ENCODE measurements at regions not wholly inside any gene's neighbourhood (a gene's known extent, or its start where the extent isn't known, plus 50 kb on each side); places are given as distances from the start of the nearest gene placed in this dataset.
"Not testable (repeated sequence)": the region's sequence is repeated elsewhere in the genome, so short reads cannot be mapped to it uniquely, and the experiment has no call there.

- DNase-seq: no peak
These were observed 304.2 kb downstream of the DNAH5 start for GRCh38 chr5:13640270-13640669.

GRCh38 chr5:13632676-13633075, 311.8 kb downstream of the DNAH5 start:
- DNase-seq: no peak

- no peak for DNase-seq
These were observed 315.3 kb downstream of the DNAH5 start for GRCh38 chr5:13629218-13629617.

DNA sequence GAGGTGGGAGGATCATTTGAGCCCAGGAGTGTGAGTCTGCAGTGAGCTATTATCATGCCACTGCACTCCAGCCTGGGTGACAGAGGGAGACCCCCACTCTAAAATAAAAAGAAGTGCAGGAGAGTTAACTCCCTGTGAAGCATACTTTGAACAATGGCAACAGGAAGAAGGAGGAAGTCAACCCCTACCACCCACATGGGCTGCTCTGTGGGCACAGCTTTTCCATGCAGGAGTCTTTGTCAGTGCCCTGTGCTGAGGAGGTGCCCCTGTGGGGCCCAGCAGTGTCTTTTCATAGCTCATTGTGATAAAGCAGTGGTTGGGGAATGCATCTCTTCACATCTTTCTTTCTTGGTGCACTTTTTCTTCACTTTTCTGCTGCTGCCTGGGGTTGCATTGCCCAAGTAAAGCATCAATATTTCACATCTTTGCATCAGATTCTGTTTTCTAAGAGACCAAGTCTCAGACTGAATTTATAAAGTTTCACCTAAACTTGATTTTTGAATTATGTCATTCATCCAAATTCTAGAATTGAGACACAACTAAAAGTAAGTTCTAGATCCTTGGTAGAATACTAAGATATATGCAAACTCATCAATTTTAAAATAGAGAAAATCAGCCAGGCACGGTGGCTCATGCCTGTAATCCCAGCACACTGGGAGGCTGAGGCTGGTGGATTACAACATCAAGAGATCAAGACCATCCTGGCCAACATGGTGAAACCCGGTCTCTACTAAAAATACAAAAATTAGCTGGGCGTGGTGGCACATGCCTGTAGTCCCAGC, 316.6 kb downstream of the DNAH5 start:
- no peak for DNase-seq

DNA sequence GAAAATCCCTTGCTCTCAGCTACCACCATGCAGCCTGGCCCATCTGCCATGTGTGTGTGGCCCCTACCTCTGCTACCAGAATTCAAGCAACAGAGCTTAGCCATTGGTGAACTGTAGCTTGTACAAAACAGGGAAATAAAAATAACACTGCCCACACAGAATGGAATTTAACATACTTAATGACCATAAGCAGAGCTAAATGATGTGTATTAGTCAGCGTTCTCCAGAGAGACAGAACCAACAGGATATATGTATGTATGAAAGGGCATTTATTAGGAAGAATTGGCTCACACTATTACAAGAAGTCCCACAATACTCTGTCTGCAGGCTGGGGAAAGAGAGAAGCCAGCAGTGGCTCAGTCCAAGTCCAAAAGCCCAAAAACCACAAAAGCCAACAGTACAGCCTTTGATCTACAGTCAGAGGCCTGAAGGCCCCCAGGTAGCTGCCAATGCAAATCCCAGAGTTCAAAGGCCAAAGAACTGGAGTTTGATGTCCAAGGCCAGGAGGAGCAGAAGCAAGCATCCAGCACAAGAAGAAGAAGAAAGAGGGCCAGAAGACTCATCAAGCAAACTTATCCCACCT, 318.8 kb downstream of the DNAH5 start:
- DNase-seq: no peak

DNA sequence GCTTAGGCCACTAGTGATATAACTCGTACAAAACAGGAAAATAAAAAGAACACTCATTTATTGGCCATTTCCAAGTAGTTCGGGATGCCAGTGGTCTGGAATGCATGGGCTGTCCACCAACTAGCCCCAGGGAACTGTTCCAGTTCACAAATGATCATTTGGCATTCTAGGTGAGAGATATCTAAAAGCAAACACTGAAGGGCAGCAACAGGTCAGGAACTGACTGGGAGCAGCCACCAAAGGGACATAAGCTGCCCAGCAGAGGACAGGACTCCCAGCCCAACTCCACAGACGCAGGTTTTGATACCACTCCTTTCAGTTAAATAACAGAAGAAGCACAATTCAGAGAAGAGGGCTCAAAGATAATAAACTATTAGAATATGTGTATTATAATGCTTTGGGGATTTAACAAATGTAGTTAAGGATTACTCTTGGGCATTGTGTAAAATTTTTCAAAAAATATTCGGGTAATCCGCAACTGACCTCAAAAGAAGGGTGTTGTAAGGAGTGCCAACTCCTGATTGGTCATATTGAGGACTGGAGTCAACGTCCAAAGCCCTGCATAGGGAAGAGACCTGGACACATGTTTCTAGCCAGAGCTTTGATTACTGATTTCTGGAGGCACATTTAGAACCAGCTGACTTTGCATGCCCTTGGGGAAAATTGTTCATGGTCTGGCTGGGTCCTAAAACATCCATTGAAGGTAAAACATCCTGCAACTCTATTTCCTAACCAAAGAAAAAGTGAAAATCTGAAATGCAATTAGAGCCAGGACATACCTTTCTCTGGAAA, 320.0 kb downstream of the DNAH5 start:
- no peak for DNase-seq

DNA sequence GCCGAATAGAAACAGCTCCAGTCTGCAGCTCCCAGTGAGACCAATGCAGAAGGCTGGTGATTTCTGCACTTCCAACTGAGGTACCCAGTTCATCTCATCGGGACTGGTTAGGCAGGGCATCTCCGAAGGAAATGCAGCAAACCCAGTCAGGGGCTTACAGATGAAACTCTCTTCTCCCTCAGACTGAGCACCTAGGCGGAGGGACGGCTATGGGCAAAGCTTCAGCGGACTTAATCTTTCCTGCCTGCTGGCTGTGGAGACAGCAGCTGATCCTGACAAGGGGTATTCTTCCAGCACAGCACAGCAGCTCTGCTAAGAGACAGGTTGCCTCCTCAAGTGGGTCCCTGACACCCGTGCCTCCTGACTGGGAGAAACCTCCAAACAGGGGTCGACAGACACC, 330.9 kb downstream of the DNAH5 start:
- DNase-seq: no peak

DNA sequence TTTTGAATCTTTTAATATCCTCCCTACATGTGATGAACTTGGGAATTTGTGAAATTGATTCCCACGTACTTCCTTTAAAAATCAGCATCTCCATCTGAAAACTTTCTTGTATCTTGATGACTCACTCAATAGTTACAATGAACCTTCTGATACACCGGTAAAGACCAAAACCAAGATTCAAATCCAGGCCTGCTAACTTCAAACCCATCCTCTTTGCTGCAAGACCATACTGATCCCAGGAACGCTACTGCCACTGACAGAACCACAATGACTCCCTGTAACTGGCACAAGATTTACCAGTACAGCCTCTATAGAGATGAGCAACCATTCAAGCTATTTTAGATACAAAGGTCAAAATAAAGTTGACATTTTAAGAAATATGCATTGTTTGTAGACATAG, 332.9 kb downstream of the DNAH5 start:
- DNase-seq: no peak

GRCh38 chr5:13609504-13609903, 335.0 kb downstream of the DNAH5 start:
- no peak for DNase-seq

- DNase-seq: no peak
These were observed 338.4 kb downstream of the DNAH5 start for GRCh38 chr5:13606051-13606450.

DNA sequence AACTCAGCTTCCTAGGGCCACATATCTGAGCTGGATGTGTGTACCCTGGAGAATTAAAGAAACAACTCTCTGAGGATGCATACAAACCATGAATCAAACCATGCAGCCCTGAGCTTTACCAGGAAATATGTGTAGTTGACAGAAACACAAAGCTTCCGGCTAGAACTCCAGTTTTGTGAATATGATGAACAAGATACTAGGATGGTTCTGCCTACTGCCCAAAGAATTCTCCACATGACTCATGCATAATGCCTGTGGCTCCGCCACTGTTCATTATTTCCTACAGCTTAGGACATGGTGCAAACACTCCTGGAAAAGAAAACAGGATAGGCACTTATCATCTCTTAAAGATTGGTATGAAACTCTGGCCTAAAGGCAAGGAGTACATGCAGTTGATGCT, 343.4 kb downstream of the DNAH5 start:
- DNase-seq: no peak

- DNase-seq: no peak
These were observed 348.5 kb downstream of the DNAH5 start for GRCh38 chr5:13595978-13596377.

DNA sequence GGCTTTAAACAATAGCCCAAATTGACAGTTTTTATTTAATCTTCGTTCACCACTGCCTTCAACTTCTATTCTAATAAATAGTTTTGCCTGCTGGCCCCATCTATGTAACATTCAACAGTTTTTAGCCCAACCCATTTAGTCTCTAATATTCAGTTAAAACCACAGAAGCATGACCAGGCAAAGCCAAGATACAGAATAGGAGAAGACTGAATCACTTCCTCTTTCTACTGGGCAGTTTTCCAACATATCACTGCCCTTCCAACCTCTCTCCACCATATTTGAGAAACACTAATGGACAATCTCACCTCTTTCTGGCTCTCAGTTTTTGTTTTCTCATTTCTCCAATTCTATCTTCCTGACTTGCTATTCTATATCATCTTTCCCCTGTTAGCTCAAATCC, 352.9 kb downstream of the DNAH5 start:
- DNase-seq: no peak

GRCh38 chr5:13585324-13585723, 359.2 kb downstream of the DNAH5 start:
- no peak for DNase-seq

- DNase-seq: no peak
These were observed 362.6 kb downstream of the DNAH5 start for GRCh38 chr5:13581914-13582313.

- DNase-seq: no peak
These were observed 363.4 kb downstream of the DNAH5 start for GRCh38 chr5:13581132-13581531.

GRCh38 chr5:13580058-13580457, 364.4 kb downstream of the DNAH5 start:
- no peak for DNase-seq

GRCh38 chr5:13579091-13579490, 365.4 kb downstream of the DNAH5 start:
- not testable (repeated sequence) for DNase-seq

- not testable (repeated sequence) for DNase-seq
These were observed 366.0 kb downstream of the DNAH5 start for GRCh38 chr5:13578311-13579039.

DNA sequence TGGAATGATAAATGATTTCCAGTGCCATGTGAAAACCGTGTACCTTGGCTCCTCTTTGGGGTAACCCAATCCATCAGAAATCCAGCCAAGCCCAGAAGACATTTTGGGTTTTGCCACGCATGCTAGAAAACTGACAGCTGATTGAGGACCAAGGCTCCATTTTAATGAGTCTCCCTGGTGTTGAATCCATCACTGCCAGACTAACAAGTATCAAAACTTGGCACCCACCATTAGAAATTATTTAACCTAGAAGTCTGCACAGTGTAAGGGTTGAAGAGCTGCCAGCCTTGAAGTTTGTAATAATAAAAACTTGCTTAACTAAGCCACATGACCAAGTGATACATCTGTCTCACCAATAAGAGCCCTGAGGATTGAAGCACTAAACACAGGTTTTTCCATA, 369.9 kb downstream of the DNAH5 start:
- DNase-seq: no peak

GRCh38 chr5:13572163-13572562, 372.3 kb downstream of the DNAH5 start:
- no peak for DNase-seq

DNA sequence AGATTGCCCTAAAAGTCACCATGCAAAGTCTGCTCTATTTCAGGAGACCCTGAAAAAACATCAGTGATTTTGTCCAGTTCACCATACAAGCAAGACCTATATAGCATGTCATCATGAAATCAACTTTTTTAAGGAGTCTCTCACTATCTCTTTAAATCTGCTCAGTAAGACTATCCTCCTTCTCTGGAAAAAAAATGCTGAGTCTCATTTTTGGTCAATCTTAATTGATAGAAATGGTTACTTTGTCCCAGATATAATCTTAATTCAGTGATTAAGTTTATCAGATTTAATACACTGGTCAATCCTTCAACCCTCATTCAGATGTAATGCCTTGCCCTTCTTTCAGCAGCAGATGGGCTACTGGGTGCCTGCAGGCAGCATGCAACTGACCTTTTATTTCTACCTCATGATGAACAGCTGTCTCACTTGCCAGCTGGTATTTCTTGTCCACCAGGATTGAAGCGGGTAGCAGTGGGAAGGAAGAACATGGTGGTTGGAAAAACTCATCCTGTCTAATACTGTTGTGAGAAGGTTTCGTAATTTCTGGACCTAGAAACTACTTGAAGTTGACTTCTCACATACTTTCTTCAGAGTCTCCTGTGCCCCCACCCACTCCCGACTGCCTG, 375.3 kb downstream of the DNAH5 start:
- no peak for DNase-seq

DNA sequence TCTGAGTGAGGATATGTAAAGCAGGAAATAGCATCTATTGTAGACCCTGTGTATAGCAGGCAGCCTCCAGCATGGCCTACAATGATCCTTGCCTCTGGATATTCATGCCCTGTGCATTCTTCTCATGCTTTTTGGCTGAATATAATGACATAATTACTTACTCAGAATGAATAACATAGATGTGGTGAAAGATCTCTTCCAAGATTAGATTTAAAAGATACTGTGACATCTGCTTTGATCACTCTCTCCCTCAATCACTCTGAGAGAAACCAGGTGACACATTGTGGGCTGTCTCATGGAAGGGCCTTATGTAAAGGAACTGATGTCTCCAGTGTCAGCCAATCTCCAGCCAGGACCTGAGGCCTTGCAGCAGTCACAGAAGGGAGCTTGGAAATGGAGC, 376.7 kb downstream of the DNAH5 start:
- DNase-seq: no peak

Measured in NCI-H1930 (cell line).